ENCODE measurements at regions not wholly inside any gene's neighbourhood (a gene's known extent, or its start where the extent isn't known, plus 50 kb on each side); places are given as distances from the start of the nearest gene placed in this dataset.

GRCh38 chr3:144109944-144110343 lies 138.3 kb downstream of the DIPK2A start:
- H3K9me3 Mint-ChIP-seq (ENCODE audit: unreplicated experiment) = no peaks in the 10 kb centered on the region
- no TSS peak for BruUV-seq (replicated peaks)
- H3K4me3 Mint-ChIP-seq (ENCODE audit: unreplicated experiment) = no peak overlapping the region
- CTCF ChIA-PET = interaction anchor here (0.6 kb wide), 2 partner anchors 132 to 362 kb away, joined by 4 to 6 read pairs; no protein-coding TSS in a partner anchor
- no peak overlapping the region for H3K27ac Mint-ChIP-seq (ENCODE audit: low read depth, unreplicated experiment)
- intact Hi-C loops (cut with micrococcal nuclease) = no loop called here
- POLR2A ChIA-PET = no interaction called here
- peaks cover 11% of the 10 kb centered on the region for H3K4me1 Mint-ChIP-seq (ENCODE audit: insufficient read depth, unreplicated experiment)
- no peak for DNase-seq (ENCODE audit: unreplicated experiment)
- peaks cover 11% of the 10 kb centered on the region for H3K27me3 Mint-ChIP-seq (ENCODE audit: insufficient read depth, unreplicated experiment)
- no peak for TF ChIP-seq CTCF (IDR thresholded peaks at IDR 0.05; ENCODE audit: unreplicated experiment)
- H3K36me3 Mint-ChIP-seq (ENCODE audit: insufficient read depth, unreplicated experiment) = no peaks in the 10 kb centered on the region

- intact Hi-C loops (cut with micrococcal nuclease) = no loop called here
- Mint-ChIP-seq H3K27me3 (ENCODE audit: insufficient read depth, unreplicated experiment) (peaks cover 11% of the 10 kb centered on the region), H3K27ac (ENCODE audit: low read depth, unreplicated experiment) (no peak overlapping the region), H3K9me3 (ENCODE audit: unreplicated experiment) (no peaks in the 10 kb centered on the region), H3K4me3 (ENCODE audit: unreplicated experiment) (no peak overlapping the region), H3K36me3 (ENCODE audit: insufficient read depth, unreplicated experiment) (no peaks in the 10 kb centered on the region), H3K4me1 (ENCODE audit: insufficient read depth, unreplicated experiment) (peaks cover 11% of the 10 kb centered on the region)
- ChIA-PET CTCF (interaction anchor here (0.6 kb wide), 1 partner anchor 12 kb away, joined by 3 read pairs; no protein-coding TSS in a partner anchor), POLR2A (no interaction called here)
- BruUV-seq (replicated peaks) = no TSS peak
- TF ChIP-seq CTCF (IDR thresholded peaks at IDR 0.05; ENCODE audit: unreplicated experiment) = no peak
- DNase-seq (ENCODE audit: unreplicated experiment) = peak; percentile 11
Measured at GRCh38 chr3:144112036-144112435, 140.4 kb downstream of the DIPK2A start.

GRCh38 chr3:144112437-144112836 lies 140.8 kb downstream of the DIPK2A start:
- intact Hi-C loops (cut with micrococcal nuclease) = no loop called here
- no peak for TF ChIP-seq CTCF (IDR thresholded peaks at IDR 0.05; ENCODE audit: unreplicated experiment)
- H3K4me1 Mint-ChIP-seq (ENCODE audit: insufficient read depth, unreplicated experiment) = peaks cover 11% of the 10 kb centered on the region
- H3K36me3 Mint-ChIP-seq (ENCODE audit: insufficient read depth, unreplicated experiment) = no peaks in the 10 kb centered on the region
- DNase-seq (ENCODE audit: unreplicated experiment) = peak; percentile 9
- BruUV-seq (replicated peaks) = no TSS peak
- no peaks in the 10 kb centered on the region for H3K9me3 Mint-ChIP-seq (ENCODE audit: unreplicated experiment)
- H3K4me3 Mint-ChIP-seq (ENCODE audit: unreplicated experiment) = no peak overlapping the region
- ChIA-PET POLR2A (no interaction called here), CTCF (interaction anchor here (0.6 kb wide), 1 partner anchor 11 kb away, joined by 3 read pairs; no protein-coding TSS in a partner anchor)
- no peak overlapping the region for H3K27ac Mint-ChIP-seq (ENCODE audit: low read depth, unreplicated experiment)
- peaks cover 11% of the 10 kb centered on the region for H3K27me3 Mint-ChIP-seq (ENCODE audit: insufficient read depth, unreplicated experiment)

- ChIA-PET POLR2A (no interaction called here), CTCF (no interaction called here)
- Mint-ChIP-seq H3K4me1 (ENCODE audit: insufficient read depth, unreplicated experiment) (peaks cover 11% of the 10 kb centered on the region), H3K4me3 (ENCODE audit: unreplicated experiment) (no peak overlapping the region), H3K9me3 (ENCODE audit: unreplicated experiment) (no peaks in the 10 kb centered on the region), H3K36me3 (ENCODE audit: insufficient read depth, unreplicated experiment) (no peaks in the 10 kb centered on the region), H3K27me3 (ENCODE audit: insufficient read depth, unreplicated experiment) (peaks cover 11% of the 10 kb centered on the region), H3K27ac (ENCODE audit: low read depth, unreplicated experiment) (no peak overlapping the region)
- BruUV-seq (replicated peaks) = no TSS peak
- intact Hi-C loops (cut with micrococcal nuclease) = no loop called here
- TF ChIP-seq CTCF (IDR thresholded peaks at IDR 0.05; ENCODE audit: unreplicated experiment) = no peak
- no peak for DNase-seq (ENCODE audit: unreplicated experiment)
Measured at GRCh38 chr3:144114767-144115166, 143.1 kb downstream of the DIPK2A start.
